ENCODE measurements at regions not wholly inside any gene's neighbourhood (a gene's known extent, or its start where the extent isn't known, plus 50 kb on each side); places are given as distances from the start of the nearest gene placed in this dataset.

DNA sequence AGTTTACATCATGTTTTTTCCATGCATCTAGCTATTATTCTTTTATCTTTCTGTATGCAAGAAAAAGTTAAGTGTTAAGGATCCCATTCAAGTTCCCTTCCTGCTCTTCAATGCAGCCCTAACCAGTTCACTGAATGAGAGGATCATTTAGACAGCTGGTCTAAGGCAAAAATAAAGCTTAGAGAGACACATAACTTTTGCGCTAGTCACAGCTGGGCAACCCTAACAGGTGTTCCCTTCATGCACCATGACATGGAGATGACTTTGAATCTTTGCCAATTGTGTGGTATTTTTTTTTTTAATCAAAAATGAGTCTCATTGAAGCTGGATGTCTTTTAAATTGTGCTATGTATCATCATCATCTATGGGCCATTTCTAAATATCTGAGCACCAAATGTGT lies 393.8 kb upstream of the CYRIA start:
- DNase-seq = no peak

DNA sequence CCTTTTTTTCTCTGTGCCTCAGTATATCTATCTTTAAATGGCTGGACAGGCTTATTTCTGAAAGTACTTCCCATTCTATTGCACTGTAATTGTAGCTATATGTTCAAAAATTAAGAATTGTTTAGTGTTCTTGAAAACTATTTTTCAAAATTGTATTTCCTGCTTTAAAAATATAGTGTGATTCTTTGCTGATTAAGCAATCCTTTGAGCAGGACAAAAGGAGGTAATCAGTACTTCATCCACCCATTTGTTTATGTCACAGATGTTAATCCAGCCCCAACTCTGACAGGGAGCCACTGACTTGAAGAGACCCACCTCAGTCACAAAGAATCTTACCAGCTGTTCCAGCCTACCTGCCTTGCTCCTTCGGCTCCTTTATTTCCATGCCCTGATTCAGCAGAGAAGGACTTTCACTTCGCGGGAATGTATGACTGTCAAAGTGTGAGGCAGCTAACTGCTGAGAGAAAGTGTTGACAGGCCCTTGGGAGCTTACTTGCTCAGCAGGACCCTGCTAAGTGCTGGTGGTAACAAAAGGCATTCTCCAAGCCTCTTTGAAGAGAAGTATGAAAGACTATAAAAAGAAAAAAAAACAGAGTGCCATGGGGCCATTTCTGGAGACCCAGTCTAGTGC lies 393.3 kb upstream of the CYRIA start:
- DNase-seq = no peak

DNA sequence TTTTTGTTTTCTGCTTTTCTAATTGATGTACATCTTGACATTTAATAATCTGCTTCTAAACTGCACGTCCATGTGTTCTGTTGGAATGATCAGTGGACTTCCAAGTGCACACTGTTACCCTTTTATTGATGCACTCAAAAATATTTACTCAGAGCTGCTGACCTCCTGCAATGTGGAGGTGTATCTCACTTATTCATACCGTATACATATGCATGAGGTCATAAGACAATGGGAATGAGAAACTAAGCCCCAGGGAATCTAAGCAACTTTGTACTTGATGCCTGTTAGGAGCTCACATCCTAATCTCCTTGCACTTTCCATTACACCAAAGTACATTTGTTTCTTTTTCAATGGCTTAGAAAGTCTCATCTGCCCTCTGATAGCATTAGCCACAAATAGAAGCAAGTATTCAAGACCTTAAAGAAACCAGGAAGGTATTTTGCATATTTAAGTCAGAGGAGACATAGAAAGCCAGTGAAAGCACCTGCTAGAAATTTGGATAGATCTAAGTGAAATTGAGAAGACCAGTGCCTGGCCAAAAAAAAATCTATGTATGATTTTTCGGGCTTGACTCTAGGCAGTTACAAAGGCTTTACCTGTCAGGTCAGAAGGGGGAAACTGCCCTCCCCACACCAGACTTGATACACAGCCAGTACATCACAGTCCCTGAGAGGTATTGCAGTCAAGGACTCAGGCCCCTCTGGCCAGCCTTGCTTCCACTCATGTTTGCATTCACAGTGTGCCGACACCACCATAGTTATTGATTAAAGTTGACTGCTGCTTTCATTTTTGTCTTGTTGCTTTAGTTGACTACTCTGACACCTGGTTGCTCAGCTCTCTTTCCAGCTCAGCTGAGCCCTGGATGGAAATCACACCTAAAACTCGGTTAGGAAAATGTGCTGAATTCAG lies 391.7 kb upstream of the CYRIA start:
- no peak for DNase-seq

DNA sequence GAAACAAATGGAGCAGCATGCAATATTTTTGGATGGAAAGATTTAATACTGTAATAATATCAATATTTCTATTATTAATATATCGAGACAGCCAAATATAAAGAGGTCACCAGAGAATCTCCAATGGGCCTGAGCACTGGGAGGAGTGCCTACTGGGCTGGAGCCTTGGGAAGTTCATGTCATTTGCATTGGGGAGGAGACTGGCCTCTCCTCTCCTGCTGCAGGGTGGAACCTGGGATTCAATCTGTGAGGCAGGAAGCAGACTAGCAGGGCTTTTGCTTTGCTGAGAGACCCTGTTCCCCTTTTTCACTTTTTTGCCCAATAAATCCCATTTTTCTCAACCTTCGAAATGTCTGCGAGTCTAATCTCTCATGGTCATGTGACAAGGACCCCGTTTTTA lies 390.6 kb upstream of the CYRIA start:
- DNase-seq = no peak

DNA sequence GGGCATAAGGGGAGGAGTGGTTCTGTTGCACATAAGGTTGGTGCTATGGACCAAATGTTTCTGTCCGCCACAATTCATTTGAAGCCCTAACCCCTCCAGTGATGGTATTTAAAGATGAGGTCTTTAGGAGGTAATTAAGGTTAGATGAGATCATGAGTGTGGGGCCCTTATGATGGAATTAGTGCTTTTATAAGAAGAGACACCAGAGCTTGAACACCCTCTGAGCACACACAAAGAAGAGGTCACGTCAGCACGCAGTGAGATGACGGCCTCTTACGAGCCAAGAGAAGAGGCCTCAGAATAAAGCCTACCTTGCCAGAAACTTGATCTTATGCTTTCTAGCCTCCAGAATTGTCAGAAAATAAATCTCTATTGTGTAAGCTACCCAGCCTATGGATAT lies 386.4 kb upstream of the CYRIA start:
- DNase-seq = no peak

DNA sequence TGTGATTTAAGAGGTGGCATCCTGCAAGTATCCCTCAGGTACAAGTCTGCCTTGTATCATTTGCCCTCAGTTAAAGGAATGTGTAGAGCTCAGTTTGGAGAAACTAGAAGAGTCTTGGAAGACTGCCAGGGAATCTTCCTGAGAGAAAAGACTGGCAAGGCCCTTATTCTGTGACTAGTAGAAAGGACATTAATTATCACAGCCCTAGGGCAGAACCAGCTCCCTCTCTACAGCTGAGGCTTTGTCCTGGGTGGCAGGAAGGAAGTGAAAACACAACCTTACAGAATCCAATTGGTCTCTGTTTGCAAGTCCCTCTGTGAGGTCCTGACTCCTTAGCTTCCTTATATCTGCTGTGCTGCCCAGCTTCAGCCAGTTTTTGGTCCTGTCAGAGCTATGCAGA lies 385.9 kb upstream of the CYRIA start:
- DNase-seq = no peak

DNA sequence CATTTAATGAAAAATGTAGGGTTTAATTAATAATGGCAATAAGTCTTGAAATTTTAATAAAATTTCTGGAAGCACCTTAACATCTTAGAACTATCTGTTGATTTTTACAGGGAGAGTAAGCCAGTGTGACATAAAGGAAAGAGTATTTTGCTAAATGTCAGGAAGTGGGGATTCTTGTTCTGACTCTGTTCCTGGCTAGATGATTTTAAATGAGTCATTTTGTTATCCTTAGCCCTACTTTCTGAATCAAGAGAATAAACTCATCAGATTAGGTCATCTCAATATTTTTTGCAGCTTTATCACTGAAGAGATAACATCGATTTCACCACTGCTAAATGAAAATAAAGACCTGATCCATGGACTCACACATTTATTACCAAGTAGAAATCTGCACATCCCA lies 377.5 kb upstream of the CYRIA start:
- no peak for DNase-seq

DNA sequence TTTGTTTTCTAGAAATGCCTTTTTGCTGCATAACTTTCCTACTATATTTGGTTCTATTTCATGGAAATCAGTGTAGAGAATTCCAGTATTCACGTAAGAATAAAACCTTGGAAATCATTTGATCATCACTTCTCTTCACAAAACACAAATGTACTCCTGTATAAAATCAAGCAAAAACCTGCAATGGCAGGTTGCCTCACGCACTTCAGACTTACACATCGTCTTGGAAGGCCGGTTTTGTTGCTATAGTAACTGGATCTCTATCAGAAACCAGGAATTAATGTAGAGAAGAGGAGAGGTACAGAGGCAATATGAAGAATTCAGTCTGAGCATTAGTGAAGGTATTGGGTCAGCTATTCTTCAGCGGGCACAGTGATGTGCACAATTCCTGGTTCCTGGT lies 370.7 kb upstream of the CYRIA start:
- DNase-seq = no peak

DNA sequence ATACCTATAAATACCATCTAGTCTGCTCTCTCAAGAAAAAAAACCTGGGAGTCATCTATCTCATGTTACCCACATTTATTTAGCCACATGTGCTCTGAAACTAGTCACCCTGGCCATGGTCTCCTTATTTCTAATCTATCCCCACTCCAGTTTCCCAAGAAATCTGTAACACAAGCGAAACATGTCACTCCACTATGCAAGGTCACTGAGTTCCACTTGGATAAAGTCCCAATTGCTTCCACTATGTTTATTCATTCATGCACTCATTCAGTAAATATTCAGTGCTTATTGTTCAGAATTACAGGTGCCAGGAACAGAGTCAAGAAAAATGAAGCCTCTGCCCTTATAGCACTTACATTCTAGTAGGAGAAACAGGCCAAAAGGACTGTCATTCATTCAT lies 369.4 kb upstream of the CYRIA start:
- DNase-seq = no peak

DNA sequence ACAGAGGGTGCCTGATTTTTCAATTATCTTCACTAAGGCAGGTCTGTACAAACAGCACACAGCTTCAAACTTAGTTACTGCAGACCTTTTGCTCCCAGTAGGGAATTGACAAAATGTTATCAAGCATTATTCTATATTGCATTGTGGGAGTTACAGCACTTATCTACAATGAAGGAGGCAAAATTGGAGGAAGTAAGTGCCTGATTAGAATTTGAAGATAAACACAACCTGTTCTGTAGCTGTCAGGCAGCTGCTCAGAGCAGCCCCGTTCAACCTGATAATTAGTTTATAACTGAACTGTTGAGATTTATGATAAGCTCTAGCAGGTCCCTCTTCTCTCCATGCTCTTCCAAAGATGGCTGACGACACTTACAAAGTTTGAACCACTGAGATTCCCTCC lies 364.4 kb upstream of the CYRIA start:
- no peak for DNase-seq

DNA sequence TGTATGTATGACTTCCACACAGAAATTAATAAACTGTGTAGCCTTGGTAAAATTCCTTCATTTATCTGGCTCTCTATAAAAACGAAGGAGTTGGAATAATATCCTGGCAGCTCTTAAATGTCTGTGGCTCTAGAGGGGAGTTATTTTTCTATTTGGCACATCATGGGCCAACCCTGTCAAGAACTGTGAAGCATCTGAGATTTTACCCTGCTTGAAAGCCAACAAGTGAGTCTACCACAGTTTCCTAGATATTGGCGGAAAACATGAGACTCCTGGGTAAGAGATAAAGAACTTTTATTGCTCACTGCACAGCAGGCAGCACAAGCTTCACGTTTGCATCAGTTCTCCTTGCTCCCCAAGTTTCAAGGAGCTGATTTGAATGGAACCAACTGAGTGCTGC lies 346.7 kb upstream of the CYRIA start:
- no peak for DNase-seq

DNA sequence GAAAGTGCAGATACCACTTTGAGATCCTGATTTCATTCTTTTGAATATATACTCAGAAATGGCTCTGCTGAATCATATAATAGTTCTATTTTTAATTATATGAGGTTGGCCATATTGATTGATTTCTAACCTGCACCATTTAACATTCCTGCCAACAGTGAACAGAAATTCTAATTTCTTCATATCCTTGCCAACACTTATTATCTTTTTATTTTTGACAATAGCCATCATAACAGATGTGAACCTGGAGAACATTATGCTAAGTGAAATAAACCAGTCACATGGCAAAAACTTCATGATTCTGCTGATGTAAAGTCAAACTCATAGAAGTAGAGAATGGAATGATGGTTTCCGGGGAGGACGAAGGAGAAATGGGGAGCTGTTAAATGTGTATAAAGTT lies 344.5 kb upstream of the CYRIA start:
- DNase-seq = no peak

DNA sequence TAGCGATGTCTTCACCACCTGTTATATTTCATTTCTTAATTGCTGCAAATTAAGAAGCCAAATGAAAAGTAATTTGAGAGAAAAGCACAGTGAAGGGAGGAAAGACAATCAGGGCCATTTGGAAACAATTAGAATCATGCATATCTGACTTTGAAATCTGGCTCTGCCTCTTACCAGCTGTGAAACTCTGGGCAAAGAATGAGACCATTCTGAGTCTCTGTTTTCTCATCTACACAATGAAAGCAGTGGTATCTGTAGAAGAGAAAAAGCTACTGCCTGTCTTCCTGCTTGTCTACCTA lies 334.5 kb upstream of the CYRIA start:
- DNase-seq = no peak

DNA sequence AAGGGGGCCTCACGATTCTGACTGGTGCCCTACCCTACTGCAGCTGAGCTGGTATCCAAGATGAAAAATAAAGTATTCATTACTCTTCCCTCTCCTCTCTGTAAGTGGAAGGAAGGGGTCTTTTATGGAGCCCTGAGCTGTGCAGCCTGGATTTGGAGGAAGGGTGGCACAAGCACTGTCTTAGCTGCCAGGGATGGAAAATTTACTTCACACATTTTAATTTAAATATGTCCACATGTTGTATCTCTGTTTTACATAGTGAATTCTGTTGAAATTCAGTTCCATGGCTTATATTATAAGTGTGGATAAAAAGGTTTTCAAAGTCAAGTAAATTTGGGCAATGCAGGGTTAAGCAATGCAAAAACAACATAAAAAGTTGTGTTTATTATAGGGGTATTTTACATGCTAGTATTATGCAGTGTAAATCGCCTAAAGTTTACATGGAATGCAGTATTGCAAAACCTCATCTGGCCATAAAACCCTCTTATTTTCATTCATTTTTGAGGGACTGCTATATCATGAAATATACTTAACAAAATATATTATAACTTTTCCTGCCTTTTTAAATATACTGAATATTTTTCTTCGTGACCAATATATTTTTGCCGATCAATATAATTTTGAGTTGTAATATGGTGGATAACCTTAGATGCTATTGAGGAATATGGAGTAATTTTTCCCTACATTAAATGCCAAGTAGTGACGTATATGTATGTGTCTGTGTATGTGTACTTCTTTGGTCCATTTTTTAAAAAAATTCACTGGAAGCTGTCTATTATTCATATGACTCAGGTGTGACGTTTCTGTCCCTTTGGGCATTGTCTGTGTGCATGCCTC lies 333.9 kb upstream of the CYRIA start:
- no peak for DNase-seq

DNA sequence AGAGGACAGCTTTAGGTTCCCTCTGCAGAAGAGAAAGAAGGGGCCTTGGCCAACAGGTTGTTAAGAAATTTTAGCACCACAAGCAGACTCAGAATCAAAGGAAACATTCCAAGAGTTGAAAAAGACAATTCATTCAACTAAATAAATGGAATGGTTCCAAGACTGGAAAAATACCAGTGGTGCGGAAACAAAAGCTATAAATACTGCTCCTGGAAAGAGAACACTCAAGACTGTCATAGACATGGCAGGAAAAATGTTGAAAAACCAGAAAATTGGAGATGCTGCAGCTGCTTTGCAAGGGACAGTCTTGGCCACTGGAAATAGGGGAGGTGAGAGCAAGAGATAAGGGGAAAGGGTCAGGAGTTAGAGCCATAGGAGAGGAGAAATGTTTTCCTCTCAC lies 312.7 kb upstream of the CYRIA start:
- no peak for DNase-seq

DNA sequence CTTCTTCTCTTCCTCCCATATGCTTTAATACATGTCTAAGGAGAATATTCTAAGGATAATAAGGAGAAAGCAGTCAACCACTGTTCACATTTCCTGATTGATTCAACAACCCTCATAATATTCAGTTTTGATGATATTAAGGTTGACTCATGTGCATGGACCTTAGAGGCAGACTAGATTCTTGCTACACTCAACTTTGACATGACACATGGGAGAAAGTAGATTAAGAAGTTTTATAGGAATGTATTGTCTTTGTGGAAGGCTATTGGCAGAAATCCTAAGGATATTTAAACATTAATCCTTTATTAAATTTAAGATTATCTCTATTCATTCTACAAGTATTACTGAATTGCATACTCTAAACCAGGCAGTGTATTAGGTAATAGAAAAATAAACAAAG lies 309.1 kb upstream of the CYRIA start:
- DNase-seq = no peak

DNA sequence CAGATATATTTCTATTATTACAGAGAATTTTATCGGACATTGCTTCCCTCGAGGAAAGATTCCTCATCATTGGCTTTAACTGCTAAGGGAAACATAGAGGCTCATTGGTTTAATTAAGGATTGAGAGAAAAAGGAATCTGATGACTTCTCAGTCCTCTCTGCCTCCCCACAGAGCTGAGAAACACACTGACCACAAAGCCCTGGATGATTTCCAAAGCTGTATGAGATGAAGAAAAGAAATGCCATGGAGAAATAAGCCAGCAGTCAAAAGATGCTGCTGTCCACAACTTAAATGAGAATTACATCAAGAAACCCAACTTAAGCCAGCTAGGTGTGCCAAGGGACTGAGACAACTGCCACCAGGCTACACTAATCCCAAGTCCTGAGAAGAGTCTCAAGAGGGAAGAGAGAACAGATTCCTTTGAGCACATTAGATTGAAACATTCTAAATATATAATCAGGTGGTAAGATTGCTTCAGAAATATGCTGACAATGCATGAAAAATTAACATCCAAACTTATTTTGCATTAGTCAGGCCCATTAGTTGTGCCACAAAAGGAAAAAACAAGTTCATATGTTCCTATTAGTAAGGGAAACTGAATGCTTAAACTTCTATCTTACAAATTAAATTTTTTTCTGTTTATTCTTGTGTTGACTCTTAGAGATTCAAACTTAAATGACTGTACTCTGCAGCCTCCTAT lies 308.1 kb upstream of the CYRIA start:
- DNase-seq = no peak

DNA sequence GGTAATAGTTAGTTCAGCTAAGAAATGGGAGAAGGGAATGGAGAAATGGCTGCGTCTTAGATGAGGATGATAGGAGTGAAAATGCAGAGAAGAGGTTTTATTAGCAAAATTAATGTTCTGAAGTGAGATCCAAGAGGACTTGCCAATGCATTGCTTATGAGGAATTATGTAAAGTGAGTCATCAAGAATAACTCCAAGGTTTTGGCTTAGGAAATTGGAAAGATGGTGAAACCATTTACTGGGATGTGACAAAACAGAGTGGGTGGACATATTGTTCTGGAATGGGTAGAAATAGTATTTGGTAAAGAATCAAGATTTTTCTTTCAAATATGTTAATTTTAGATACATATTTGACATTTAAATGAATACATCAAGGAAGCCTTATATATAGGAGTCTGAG lies 306.6 kb upstream of the CYRIA start:
- no peak for DNase-seq

DNA sequence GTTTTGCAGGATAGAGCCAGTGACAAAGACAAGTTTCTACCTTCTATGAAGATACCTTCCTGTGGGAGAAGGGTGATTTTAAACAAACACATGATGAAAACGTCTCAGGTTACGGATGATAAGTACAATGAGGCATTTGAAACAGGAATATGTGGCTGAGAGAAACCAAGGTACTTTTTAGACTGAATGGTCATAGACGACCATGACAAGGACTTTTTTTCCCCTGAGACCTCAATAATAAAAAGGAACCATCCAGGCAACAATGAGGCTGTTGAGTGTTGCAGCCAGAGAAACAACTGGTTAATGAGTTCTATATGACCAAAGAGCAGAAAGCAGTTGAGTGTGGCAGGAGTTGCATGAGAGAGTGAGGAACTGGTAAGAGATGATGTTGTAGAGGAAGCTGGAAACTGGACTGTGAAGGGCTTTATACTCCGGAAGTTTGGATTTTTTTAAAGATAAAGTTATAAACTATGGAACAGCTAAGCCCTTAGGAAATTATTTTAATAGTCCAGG lies 306.1 kb upstream of the CYRIA start:
- no peak for DNase-seq

DNA sequence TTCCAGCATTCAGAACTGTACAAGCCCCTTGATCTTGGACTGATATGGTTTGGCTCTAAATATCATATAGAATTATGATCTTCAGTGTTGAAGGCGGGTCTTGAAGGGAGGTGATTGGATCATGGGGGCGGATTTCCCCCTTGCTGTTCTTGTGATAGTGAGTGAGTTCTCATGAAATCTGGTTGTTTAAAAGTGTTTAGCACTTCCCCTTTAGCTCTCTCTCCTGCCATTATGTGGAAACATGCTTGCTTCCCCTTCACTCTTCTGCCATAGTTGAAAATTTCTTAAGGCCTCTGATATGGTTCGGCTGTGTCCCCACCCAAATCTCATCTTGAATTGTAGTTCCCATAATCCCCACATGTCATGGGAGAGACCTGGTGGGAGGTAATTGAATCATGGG lies 305.3 kb upstream of the CYRIA start:
- DNase-seq = peak in 3 of 4 experiments; percentile 1 to 36 (median 18)

DNA sequence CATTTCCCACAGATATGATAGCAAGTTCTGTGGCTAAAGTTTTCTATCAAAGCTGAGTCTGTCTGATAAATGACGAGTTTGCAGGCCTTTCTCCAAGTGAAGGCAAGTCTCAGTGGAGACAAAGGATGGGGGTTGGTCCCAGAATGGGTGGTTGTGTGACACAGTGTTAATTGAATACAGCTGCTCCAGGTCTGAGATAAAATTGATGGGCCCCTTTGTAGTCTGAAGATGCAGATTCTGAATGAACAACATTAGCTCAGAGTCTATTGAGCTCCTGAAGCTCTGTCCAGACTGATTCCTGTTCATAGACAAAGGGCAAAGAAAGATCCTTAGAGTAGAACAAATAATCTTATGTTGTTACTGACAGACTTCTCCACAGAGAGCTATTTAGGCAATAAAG lies 296.9 kb upstream of the CYRIA start:
- DNase-seq = no peak

DNA sequence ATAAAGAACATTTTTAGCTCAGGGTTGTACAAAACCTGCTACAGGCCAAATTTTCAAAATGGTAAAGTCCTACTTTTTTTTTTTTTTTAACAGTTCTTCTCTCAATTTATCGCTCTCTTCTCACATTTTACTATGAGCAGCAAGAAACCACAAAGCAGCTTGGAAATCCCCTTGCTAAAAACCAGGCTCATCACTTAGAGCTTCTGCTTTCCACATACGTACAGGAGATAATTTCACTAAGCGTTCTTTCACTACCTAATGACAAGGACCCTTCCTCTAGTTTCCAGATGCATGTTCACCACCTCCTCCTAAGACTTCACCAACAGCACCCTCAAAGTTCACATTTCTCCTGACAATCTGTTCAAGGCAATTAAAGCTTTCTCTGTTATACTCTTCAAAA lies 294.9 kb upstream of the CYRIA start:
- DNase-seq = peak in 3 of 4 experiments; percentile 10 to 29 (median 15)

DNA sequence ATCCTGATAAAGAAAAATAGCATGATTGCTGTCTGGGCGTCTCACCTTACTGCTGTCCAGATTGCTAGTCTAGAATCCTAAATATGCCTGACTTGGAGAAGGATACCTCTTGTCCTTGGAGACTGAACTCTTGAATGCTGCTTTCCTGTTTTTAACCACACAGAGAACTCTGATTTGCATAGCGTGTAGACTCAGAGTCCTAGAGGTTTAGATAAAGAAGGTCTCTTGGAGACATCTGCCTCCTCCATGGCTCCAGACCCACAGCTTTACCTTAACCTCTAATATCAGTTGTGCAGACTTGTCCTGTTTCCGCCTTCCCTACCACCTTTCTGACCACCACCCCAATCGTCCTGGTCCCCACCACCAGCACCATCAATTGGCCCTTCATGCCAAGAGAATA lies 292.6 kb upstream of the CYRIA start:
- no peak for DNase-seq

Data from suppressor macrophage (primary cell).